Lower leg skin (tissue), 4 donors: ENCODE measurements at regions not wholly inside any gene's neighbourhood (a gene's known extent, or its start where the extent isn't known, plus 50 kb on each side); places are given as distances from the start of the nearest gene placed in this dataset.

Source experiments
- DNase-seq, 2 donors: peaks; one replicate each; pipeline ENCODE4 v3.0.0-alpha.2; 2019; ENCODE audit warnings: low spot score in 2 of 2
- H3K4me3 ChIP-seq: fragments of 200-600 bp; sonication (generic); 2 replicates; pipeline ENCODE4 v1.5.1; 2017; ENCODE audit warnings: mild to moderate bottlenecking, low read depth; ENCODE audit not compliant: poor library complexity, severe bottlenecking
- POLR2A ChIP-seq, 2 donors: fragments of 450-650 bp; IDR thresholded peaks; one replicate each; pipeline ENCODE4 v1.6.1; 2016 to 2017; ENCODE audit warnings: antibody characterized with exemption in 2 of 2, mild to moderate bottlenecking in 1 of 2, moderate library complexity in 1 of 2
- WGBS, 2 donors: methylation state at CpG; one replicate each; pipeline ENCODE4 v1.1.5; 2018; 5-methylcytosine and 5-hydroxymethylcytosine counted together
- intact Hi-C: fragments of 100-400 bp; cut with DNase I; formaldehyde crosslinking; loops from one replicate; pipeline ENCODE4 v1.15.0; 2023; ENCODE audit warnings: low total_unique reads
- TF ChIP-seq, protein P1 (sequence below), 3 donors: fragments of 450-650 bp; IDR thresholded peaks; one replicate each; pipeline ENCODE4 v1.5.1; 2016; ENCODE audit warnings: antibody characterized with exemption in 3 of 3, mild to moderate bottlenecking in 3 of 3, moderate library complexity in 2 of 3

- DNase-seq = no peak
- intact Hi-C loops = no loop called here
- TF ChIP-seq POLR2A (IDR thresholded peaks at IDR 0.05) = no peak
- TF ChIP-seq, protein P1, sequence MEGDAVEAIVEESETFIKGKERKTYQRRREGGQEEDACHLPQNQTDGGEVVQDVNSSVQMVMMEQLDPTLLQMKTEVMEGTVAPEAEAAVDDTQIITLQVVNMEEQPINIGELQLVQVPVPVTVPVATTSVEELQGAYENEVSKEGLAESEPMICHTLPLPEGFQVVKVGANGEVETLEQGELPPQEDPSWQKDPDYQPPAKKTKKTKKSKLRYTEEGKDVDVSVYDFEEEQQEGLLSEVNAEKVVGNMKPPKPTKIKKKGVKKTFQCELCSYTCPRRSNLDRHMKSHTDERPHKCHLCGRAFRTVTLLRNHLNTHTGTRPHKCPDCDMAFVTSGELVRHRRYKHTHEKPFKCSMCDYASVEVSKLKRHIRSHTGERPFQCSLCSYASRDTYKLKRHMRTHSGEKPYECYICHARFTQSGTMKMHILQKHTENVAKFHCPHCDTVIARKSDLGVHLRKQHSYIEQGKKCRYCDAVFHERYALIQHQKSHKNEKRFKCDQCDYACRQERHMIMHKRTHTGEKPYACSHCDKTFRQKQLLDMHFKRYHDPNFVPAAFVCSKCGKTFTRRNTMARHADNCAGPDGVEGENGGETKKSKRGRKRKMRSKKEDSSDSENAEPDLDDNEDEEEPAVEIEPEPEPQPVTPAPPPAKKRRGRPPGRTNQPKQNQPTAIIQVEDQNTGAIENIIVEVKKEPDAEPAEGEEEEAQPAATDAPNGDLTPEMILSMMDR (IDR thresholded peaks at IDR 0.05) = no peak
- H3K4me3 ChIP-seq = no peak overlapping the region
Measured at GRCh38 chr12:125577334-125577733, 512.1 kb downstream of the AACS start.

DNA sequence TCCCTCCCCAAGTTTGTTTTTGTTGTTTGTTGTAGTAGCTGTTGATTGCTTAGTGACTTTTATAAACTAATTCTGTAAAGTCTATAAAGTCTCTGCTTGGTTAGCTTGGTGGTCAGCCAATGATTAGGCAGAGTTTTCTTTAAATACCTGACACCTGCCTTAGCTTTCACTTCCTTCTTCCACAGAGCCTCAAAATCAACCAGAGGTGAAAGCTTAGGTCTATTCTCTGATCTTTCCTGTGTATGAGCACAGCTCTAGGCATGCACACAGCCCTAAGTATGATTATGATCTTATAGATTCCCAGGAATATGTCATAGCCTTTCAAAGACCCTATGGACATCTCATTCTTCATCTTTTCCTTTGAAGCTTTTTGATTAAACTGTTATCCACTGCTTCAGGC, 514.7 kb downstream of the AACS start:
- DNase-seq = no peak
- TF ChIP-seq, protein P1 (IDR thresholded peaks at IDR 0.05) = no peak
- no peak for TF ChIP-seq POLR2A (IDR thresholded peaks at IDR 0.05)
- H3K4me3 ChIP-seq = no peak overlapping the region
- intact Hi-C loops = no loop called here

- no peak for TF ChIP-seq POLR2A (IDR thresholded peaks at IDR 0.05)
- TF ChIP-seq, protein P1 (IDR thresholded peaks at IDR 0.05) = no peak
- H3K4me3 ChIP-seq = no peak overlapping the region
- intact Hi-C loops = no loop called here
- 76 to 80% methylated on average over 3 of the region's 3 CpGs for WGBS, 2 donors
- DNase-seq = no peak
Measured at GRCh38 chr12:125583071-125583470, 517.8 kb downstream of the AACS start.

GRCh38 chr12:125586441-125586840, 521.2 kb downstream of the AACS start:
- no peak overlapping the region for H3K4me3 ChIP-seq
- no peak for DNase-seq
- TF ChIP-seq, protein P1 (IDR thresholded peaks at IDR 0.05) = no peak
- no peak for TF ChIP-seq POLR2A (IDR thresholded peaks at IDR 0.05)
- intact Hi-C loops = no loop called here
- 80 to 84% methylated on average over 6 of the region's 6 CpGs for WGBS, 2 donors

DNA sequence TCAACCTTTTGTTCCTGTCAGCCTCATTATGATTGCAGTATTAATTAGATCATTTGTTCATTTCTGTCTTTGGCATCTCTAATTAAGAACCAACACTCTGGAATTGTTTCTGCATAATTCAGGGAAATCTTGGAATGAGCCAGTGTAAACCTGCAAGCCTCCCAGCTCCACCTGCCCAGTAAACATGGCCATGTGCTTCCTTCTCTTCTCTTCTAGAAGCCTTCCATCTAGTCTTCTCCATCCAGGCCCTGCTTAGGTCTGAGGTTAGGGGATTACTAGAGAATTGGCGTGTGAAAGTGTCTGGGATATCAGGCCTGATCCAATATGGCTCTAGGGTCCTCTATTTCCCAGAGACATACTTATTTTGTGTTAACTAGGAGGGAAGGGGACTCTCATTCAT, 528.0 kb downstream of the AACS start:
- TF ChIP-seq, protein P1 (IDR thresholded peaks at IDR 0.05) = no peak
- no peak for TF ChIP-seq POLR2A (IDR thresholded peaks at IDR 0.05)
- intact Hi-C loops = no loop called here
- H3K4me3 ChIP-seq = no peak overlapping the region
- WGBS, 2 donors = 54 to 93% methylated on average over 1 of the region's 1 CpG
- DNase-seq = no peak

GRCh38 chr12:125604976-125605375, 539.7 kb downstream of the AACS start:
- TF ChIP-seq, protein P1 (IDR thresholded peaks at IDR 0.05) = no peak
- TF ChIP-seq POLR2A (IDR thresholded peaks at IDR 0.05) = no peak
- 43 to 47% methylated on average over 4 of the region's 4 CpGs for WGBS, 2 donors
- H3K4me3 ChIP-seq = no peak overlapping the region
- intact Hi-C loops = no loop called here
- no peak for DNase-seq
